ENCODE measurements at regions not wholly inside any gene's neighbourhood (a gene's known extent, or its start where the extent isn't known, plus 50 kb on each side); places are given as distances from the start of the nearest gene placed in this dataset.

DNA sequence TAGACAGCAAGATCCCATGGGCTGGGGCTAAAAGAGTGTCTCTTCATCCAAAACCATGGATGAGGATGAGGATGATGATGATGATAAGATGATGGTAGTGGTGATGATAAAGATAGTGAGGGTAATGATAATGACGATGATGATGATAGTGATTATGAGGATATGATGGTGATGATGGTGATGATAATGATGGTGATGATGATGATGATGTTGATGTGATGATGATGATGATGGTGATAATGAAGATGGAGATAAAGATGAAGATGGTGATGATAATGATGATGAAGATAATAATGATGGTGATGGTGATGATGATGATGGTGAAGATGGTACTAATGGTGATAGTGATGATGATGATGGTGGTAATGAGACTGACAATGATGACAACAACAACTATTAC is 299.5 kb downstream of the NPIPA8 start:
- peaks cover 4% of the 10 kb centered on the region for H3K27me3 Mint-ChIP-seq
- no peaks in the 10 kb centered on the region for H3K9me3 Mint-ChIP-seq
- TF ChIP-seq, protein P1, sequence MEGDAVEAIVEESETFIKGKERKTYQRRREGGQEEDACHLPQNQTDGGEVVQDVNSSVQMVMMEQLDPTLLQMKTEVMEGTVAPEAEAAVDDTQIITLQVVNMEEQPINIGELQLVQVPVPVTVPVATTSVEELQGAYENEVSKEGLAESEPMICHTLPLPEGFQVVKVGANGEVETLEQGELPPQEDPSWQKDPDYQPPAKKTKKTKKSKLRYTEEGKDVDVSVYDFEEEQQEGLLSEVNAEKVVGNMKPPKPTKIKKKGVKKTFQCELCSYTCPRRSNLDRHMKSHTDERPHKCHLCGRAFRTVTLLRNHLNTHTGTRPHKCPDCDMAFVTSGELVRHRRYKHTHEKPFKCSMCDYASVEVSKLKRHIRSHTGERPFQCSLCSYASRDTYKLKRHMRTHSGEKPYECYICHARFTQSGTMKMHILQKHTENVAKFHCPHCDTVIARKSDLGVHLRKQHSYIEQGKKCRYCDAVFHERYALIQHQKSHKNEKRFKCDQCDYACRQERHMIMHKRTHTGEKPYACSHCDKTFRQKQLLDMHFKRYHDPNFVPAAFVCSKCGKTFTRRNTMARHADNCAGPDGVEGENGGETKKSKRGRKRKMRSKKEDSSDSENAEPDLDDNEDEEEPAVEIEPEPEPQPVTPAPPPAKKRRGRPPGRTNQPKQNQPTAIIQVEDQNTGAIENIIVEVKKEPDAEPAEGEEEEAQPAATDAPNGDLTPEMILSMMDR (conservative IDR thresholded peaks at IDR 0.05) = no peak
- H3K27ac Mint-ChIP-seq = no peak overlapping the region
- H3K4me1 Mint-ChIP-seq (ENCODE audit: unreplicated experiment) = no peaks in the 10 kb centered on the region
- no peak for DNase-seq (ENCODE audit: extremely low spot score, unreplicated experiment)
- no peak overlapping the region for H3K4me3 Mint-ChIP-seq
- H3K36me3 Mint-ChIP-seq = no peaks in the 10 kb centered on the region

DNA sequence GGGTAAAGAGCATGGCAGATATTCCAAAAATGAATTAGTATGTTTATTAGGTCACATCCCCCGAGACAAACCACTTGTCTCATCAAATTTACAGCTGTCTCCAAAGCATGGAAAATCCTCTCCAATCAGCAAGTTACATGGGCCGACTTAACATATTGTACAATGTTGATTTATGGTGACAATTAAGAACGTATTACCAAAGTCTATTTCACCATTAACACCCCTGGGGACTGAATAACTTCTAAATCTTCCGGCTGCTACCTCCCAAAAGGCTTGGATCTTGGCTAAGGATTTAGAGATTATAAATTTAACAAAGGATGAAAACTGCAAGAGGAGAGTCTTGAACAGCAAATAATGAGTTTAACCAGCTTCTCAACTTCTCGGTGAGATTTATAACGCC is 311.9 kb downstream of the NPIPA8 start:
- no peak for DNase-seq (ENCODE audit: extremely low spot score, unreplicated experiment)
- H3K27me3 Mint-ChIP-seq = peaks cover 15% of the 10 kb centered on the region
- no peak overlapping the region for H3K27ac Mint-ChIP-seq
- no peak overlapping the region for H3K4me3 Mint-ChIP-seq
- TF ChIP-seq, protein P1 (conservative IDR thresholded peaks at IDR 0.05) = no peak
- H3K4me1 Mint-ChIP-seq (ENCODE audit: unreplicated experiment) = peaks cover under 1% of the 10 kb centered on the region
- no peaks in the 10 kb centered on the region for H3K36me3 Mint-ChIP-seq
- H3K9me3 Mint-ChIP-seq = no peaks in the 10 kb centered on the region

DNA sequence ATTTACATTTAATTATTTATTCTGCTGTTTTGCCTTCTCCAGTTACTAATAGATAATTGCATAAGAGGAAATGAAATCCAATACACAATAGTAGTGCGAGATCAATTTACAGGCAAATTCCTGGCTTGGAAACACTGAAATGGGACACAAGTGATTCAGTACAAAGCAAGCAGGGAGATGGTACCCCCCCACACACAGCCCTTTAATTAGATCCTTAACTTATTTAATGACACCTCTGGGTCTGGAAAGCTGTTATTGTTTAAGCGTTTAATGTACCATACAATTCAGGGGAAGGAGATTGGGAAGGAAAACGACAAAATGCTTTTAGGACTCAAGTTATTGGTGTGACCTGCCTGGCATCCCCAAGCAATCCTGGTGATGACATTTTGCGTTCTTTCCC is 318.2 kb downstream of the NPIPA8 start:
- H3K27ac Mint-ChIP-seq = no peak overlapping the region
- TF ChIP-seq, protein P1 (conservative IDR thresholded peaks at IDR 0.05) = no peak
- no peaks in the 10 kb centered on the region for H3K9me3 Mint-ChIP-seq
- DNase-seq (ENCODE audit: extremely low spot score, unreplicated experiment) = no peak
- peaks cover under 1% of the 10 kb centered on the region for H3K27me3 Mint-ChIP-seq
- H3K4me3 Mint-ChIP-seq = no peak overlapping the region
- H3K36me3 Mint-ChIP-seq = no peaks in the 10 kb centered on the region
- peaks cover 18% of the 10 kb centered on the region for H3K4me1 Mint-ChIP-seq (ENCODE audit: unreplicated experiment)

DNA sequence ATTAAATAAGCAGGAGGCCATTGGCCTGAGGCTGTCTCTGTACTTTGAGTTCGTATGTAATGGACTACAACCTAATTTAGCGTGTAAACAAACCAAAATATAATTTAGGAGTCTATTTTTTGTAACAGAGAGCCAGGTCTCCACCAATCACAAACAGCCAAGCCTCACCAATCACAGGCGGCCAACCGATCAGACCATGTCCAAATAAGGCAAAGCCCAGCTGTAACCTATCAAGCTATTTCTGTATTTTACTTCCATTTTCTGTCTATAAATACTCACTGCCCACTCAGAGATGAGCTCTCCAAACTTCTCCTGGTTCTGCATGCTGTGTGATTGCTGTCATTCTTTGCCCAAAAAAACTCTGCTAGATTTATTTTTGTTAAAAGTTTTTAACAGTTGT is 322.7 kb downstream of the NPIPA8 start:
- no peaks in the 10 kb centered on the region for H3K27me3 Mint-ChIP-seq
- peaks cover 12% of the 10 kb centered on the region for H3K4me1 Mint-ChIP-seq (ENCODE audit: unreplicated experiment)
- TF ChIP-seq, protein P1 (conservative IDR thresholded peaks at IDR 0.05) = no peak
- no peaks in the 10 kb centered on the region for H3K36me3 Mint-ChIP-seq
- H3K9me3 Mint-ChIP-seq = no peaks in the 10 kb centered on the region
- H3K27ac Mint-ChIP-seq = no peak overlapping the region
- no peak for DNase-seq (ENCODE audit: extremely low spot score, unreplicated experiment)
- H3K4me3 Mint-ChIP-seq = no peak overlapping the region

DNA sequence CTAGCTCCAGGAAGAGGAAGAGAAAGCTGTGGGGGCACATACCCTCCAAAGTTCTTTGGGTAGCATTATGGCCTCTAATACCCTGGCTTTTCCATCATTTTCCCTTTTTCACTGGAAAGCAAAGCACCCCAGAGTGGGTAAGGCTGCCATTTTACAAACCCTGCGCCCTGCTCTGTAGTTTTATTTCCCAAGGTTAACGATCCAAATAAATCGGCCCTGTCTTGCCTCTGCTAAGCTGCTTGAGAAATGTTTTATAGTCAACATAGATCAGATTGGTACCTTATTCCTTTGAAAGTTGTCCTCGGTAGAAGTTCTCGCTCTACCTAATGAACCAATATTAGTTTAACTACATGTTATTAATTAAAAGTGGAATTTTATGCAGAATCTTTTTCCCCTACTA is 328.2 kb downstream of the NPIPA8 start:
- TF ChIP-seq, protein P1 (conservative IDR thresholded peaks at IDR 0.05) = no peak
- Mint-ChIP-seq H3K27me3 (no peaks in the 10 kb centered on the region), H3K27ac (no peak overlapping the region), H3K4me3 (no peak overlapping the region), H3K36me3 (no peaks in the 10 kb centered on the region), H3K4me1 (ENCODE audit: unreplicated experiment) (peaks cover 3% of the 10 kb centered on the region), H3K9me3 (no peaks in the 10 kb centered on the region)
- DNase-seq (ENCODE audit: extremely low spot score, unreplicated experiment) = no peak

DNA sequence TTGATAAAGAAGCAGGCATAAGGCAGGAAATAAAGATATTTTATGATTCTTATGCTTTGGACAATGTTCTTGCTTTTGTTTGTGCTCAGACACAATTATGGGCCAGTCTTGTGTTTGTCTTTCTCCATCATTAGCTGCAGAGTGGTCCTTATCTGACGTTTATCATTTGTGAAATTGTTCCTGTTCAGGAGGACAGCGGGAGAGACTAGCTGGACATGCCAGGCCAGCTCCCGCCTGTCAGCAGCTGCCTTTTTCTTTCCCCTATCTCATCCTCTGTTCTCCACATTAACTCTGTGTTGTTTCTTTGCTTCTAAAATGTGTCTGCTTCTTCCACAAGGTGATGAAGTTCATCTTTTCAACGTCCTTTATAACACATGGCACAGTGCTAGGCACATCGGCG is 333.5 kb downstream of the NPIPA8 start:
- Mint-ChIP-seq H3K27me3 (no peaks in the 10 kb centered on the region), H3K4me3 (no peak overlapping the region), H3K27ac (no peak overlapping the region), H3K36me3 (no peaks in the 10 kb centered on the region), H3K9me3 (no peaks in the 10 kb centered on the region), H3K4me1 (ENCODE audit: unreplicated experiment) (peaks cover under 1% of the 10 kb centered on the region)
- TF ChIP-seq, protein P1 (conservative IDR thresholded peaks at IDR 0.05) = no peak
- DNase-seq (ENCODE audit: extremely low spot score, unreplicated experiment) = no peak

Measured in type B pancreatic cell (in vitro differentiated cells).